SH-SY5Y (cell line): ENCODE measurements at regions not wholly inside any gene's neighbourhood (a gene's known extent, or its start where the extent isn't known, plus 50 kb on each side); places are given as distances from the start of the nearest gene placed in this dataset.

Experiments
- GATA2 ChIP-seq: IDR thresholded peaks from 2 replicates; pipeline ENCODE4 v1.6.1; 2011; ENCODE audit warnings: mild to moderate bottlenecking, low read depth, low read length
- GATA3 ChIP-seq: IDR thresholded peaks from 2 replicates; pipeline ENCODE4 v1.6.1; 2011; ENCODE audit warnings: low read depth, mild to moderate bottlenecking, low read length, moderate library complexity

DNA sequence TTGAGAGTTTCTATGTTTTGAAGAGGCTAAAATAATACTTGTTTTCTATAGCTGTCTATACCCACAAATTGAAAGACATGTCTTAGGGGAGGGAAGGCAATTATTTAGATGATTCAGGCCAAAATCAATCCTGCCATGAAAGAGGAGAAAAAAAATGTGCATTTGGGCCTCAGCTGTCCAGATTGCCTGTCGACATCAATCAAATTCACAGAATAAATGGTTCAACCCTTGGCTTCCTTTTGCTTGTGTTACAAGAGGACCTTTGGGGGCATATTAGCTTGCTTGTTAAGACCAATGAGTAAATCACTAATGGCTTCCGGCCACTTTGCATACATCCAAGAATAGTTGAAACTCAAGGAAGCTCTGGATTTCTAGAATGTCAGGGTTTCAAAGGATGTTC is 900.8 kb upstream of the CELF4 start:
- TF ChIP-seq GATA3: no peak
- TF ChIP-seq GATA2: no peak
